Adrenal gland (tissue), 9 donors: ENCODE measurements at regions not wholly inside any gene's neighbourhood (a gene's known extent, or its start where the extent isn't known, plus 50 kb on each side); places are given as distances from the start of the nearest gene placed in this dataset.

Source experiments
- DNase-seq, 7 donors: peaks; one replicate each; pipeline ENCODE4 v3.0.0-alpha.2; 2019 to 2020
- H3K27ac ChIP-seq, 5 donors: fragments of 200-600 bp; sonication (generic) in 4 of 5; 1 replicate in 3 of 5; 2 replicates in 2 of 5; pipeline versions ENCODE4 v1.5.1 to v1.8.0; 2016 to 2020; ENCODE audit warnings: mild to moderate bottlenecking in 1 of 5
- H3K27me3 ChIP-seq: fragments of 200-600 bp; 2 replicates; pipeline ENCODE4 v1.8.0; 2021
- H3K36me3 ChIP-seq, 2 donors: fragments of 200-600 bp; replicated peaks in 1 of 2; 1 replicate in 1 of 2; 2 replicates in 1 of 2; pipeline versions ENCODE4 v1.5.1 to v1.8.0; 2018 to 2022
- H3K4me1 ChIP-seq, 2 donors: fragments of 200-600 bp; replicated peaks in 1 of 2; 1 replicate in 1 of 2; 2 replicates in 1 of 2; pipeline versions ENCODE4 v1.5.1 to v1.8.0; 2018 to 2021
- H3K4me3 ChIP-seq, 4 donors: fragments of 200-600 bp; sonication (generic) in 3 of 4; one replicate each; pipeline ENCODE4 v1.5.1; 2016 to 2018
- H3K9me3 ChIP-seq, 3 donors: fragments of 200-600 bp; sonication (generic) in 1 of 3; replicated peaks in 1 of 3; 1 replicate in 2 of 3; 2 replicates in 1 of 3; pipeline versions ENCODE4 v1.5.1 to v1.8.0; 2016 to 2021
- CTCF ChIP-seq, 6 experiments: fragments of 450-650 bp in 4 of 6; fragments of 200-600 bp in 2 of 6; sonication (generic) in 1 of 6; IDR thresholded peaks; 1 replicate in 5 of 6; 2 replicates in 1 of 6; pipeline versions ENCODE4 v1.5.1 to v1.8.0; 2016 to 2021; ENCODE audit warnings: antibody characterized with exemption in 6 of 6, mild to moderate bottlenecking in 2 of 6, moderate library complexity in 1 of 6
- POLR2A ChIP-seq, 2 donors: fragments of 450-650 bp; IDR thresholded peaks; one replicate each; pipeline ENCODE4 v1.6.1; 2017; ENCODE audit warnings: antibody characterized with exemption in 2 of 2, mild to moderate bottlenecking in 2 of 2, moderate library complexity in 1 of 2
- whole genome bisulfite sequencing, 4 donors: extraction: QIAGEN DNeasy Blood & Tissue Kit in 2 of 4; methylation state at CpG; one replicate each; pipeline versions ENCODE4 v1.1.5 to v1.1.7; 2013 to 2017; 5-methylcytosine and 5-hydroxymethylcytosine counted together
- intact Hi-C, 2 donors: fragments of 100-400 bp; cut with DNase I; formaldehyde crosslinking; loops; one replicate each; pipeline versions ENCODE4 v1.14.1 to v1.15.0; 2022 to 2023
- donor health status: healthy with polysubstance abuse.
- donor health status: Bipolar disorder and iron deficiency.
- donor health status: DM: yes; HTN: yes; CAD: no.
- donor health status: DM: no; HTN: no; CAD: no.
- donor health status: DM: no; HTN: no; CAD: no.

- TF ChIP-seq CTCF (IDR thresholded peaks at IDR 0.05) (no peak), POLR2A (IDR thresholded peaks at IDR 0.05) (no peak)
- no peaks in the 10 kb centered on the region for H3K27me3 ChIP-seq
- H3K27ac ChIP-seq: peak overlapping the region in 1 of 5 donors; percentile 27
- DNase-seq: peak; percentile 65 to 89 (median 84)
- H3K36me3 ChIP-seq: no peaks in the 10 kb centered on the region
- WGBS, 4 donors: 17 to 45% (median 32%) methylated on average over 4 of the region's 4 CpGs
- H3K9me3 ChIP-seq: peaks cover 0 to 6% (median 0%) of the 10 kb centered on the region in 3 donors
- H3K4me3 ChIP-seq: no peak overlapping the region
- peaks cover 6 to 9% of the 10 kb centered on the region in 2 donors for H3K4me1 ChIP-seq
- intact Hi-C loops: no loop called here
Observed at GRCh38 chr2:217393585-217394032, 533.7 kb upstream of the TNP1 start.

- peaks cover 6 to 9% of the 10 kb centered on the region in 2 donors for H3K4me1 ChIP-seq
- 70 to 94% (median 83%) methylated on average over 5 of the region's 5 CpGs for WGBS, 4 donors
- no peak overlapping the region for H3K4me3 ChIP-seq
- no peaks in the 10 kb centered on the region for H3K27me3 ChIP-seq
- intact Hi-C loops: no loop called here
- DNase-seq: no peak
- peak overlapping the region in 1 of 5 donors; percentile 27 for H3K27ac ChIP-seq
- peaks cover 0 to 6% (median 0%) of the 10 kb centered on the region in 3 donors for H3K9me3 ChIP-seq
- TF ChIP-seq CTCF (IDR thresholded peaks at IDR 0.05) (no peak), POLR2A (IDR thresholded peaks at IDR 0.05) (no peak)
- no peaks in the 10 kb centered on the region for H3K36me3 ChIP-seq
Observed at GRCh38 chr2:217392930-217393584, 533.2 kb upstream of the TNP1 start.

- DNase-seq: peak in 4 of 7 donors; percentile 23 to 70 (median 49)
- Histone ChIP-seq H3K4me1 (peaks cover 8 to 13% of the 10 kb centered on the region in 2 donors), H3K9me3 (peaks cover 0 to 6% (median 0%) of the 10 kb centered on the region in 3 donors), H3K27me3 (no peaks in the 10 kb centered on the region), H3K27ac (no peak overlapping the region), H3K4me3 (no peak overlapping the region), H3K36me3 (no peaks in the 10 kb centered on the region)
- intact Hi-C loops: no loop called here
- WGBS, 4 donors: 46 to 75% (median 54%) methylated on average over 4 of the region's 4 CpGs
- TF ChIP-seq POLR2A (IDR thresholded peaks at IDR 0.05) (no peak), CTCF (IDR thresholded peaks at IDR 0.05) (no peak)
Observed at GRCh38 chr2:217387776-217388387, 528.0 kb upstream of the TNP1 start.

GRCh38 chr2:217386041-217386440 lies 526.2 kb upstream of the TNP1 start:
- H3K4me1 ChIP-seq: peaks cover 8 to 20% of the 10 kb centered on the region in 2 donors
- no peaks in the 10 kb centered on the region for H3K27me3 ChIP-seq
- TF ChIP-seq CTCF (IDR thresholded peaks at IDR 0.05) (no peak), POLR2A (IDR thresholded peaks at IDR 0.05) (no peak)
- 60 to 66% (median 63%) methylated on average over 3 of the region's 3 CpGs for WGBS, 4 donors
- no peak for DNase-seq
- H3K9me3 ChIP-seq: peaks cover 0 to 5% (median 0%) of the 10 kb centered on the region in 3 donors
- intact Hi-C loops: no loop called here
- H3K27ac ChIP-seq: no peak overlapping the region
- H3K36me3 ChIP-seq: no peaks in the 10 kb centered on the region
- H3K4me3 ChIP-seq: no peak overlapping the region
